Prostate gland (tissue), 2 donors: ENCODE measurements at regions not wholly inside any gene's neighbourhood (a gene's known extent, or its start where the extent isn't known, plus 50 kb on each side); places are given as distances from the start of the nearest gene placed in this dataset.

Experiments
- CTCF ChIP-seq, 4 experiments: fragments of 200-600 bp in 2 of 4; fragments of 450-650 bp in 2 of 4; sonication (generic) in 2 of 4; IDR thresholded peaks; 1 replicate in 3 of 4; 2 replicates in 1 of 4; pipeline ENCODE4 v1.5.1; 2016 to 2019; ENCODE audit warnings: antibody characterized with exemption in 4 of 4, mild to moderate bottlenecking in 2 of 4, moderate library complexity in 2 of 4
- POLR2A ChIP-seq: fragments of 450-650 bp; IDR thresholded peaks from one replicate; pipeline ENCODE4 v1.6.1; 2016; ENCODE audit warnings: antibody characterized with exemption, mild to moderate bottlenecking
- POLR2AphosphoS5 ChIP-seq: sonication (generic); formaldehyde crosslinking; IDR thresholded peaks from one replicate; pipeline ENCODE4 v1.6.1; 2017; ENCODE audit warnings: antibody characterized with exemption

DNA sequence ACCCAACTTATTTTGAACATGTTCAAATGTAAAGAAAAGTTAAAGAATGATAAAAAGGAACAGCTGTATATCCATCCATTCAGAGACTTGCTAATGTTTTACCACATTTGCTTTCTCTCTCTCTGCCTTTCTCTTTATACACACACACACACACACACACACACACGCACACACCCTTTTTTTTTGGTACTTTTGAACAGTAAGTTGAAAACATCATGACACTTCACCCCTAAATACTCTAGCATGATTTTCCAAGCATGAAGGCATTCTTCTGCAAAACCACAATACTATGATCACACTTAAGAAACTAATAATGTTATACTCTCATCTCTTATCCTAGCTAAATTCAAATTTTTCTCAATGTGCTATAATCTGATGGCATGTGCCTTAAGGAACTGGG, 192.3 kb downstream of the UTRN start:
- TF ChIP-seq CTCF (IDR thresholded peaks at IDR 0.05) (no peak), POLR2AphosphoS5 (no peak), POLR2A (no peak)
